HAP-1 (cell line): ENCODE measurements at regions not wholly inside any gene's neighbourhood (a gene's known extent, or its start where the extent isn't known, plus 50 kb on each side); places are given as distances from the start of the nearest gene placed in this dataset.
"Not testable (repeated sequence)": the region's sequence is repeated elsewhere in the genome, so short reads cannot be mapped to it uniquely, and the experiment has no call there.

ENCODE experiments used
- DNase-seq, 2 experiments: peaks; one replicate each; pipeline ENCODE4 v3.0.0-alpha.2; 2016 to 2020; ENCODE audit warnings: low spot score in 2 of 2
- H3K27me3 ChIP-seq: fragments of 250-450 bp; sonication (Bioruptor Pico); 2 replicates; pipeline ENCODE4 v1.5.1; 2020; ENCODE audit warnings: low read depth, mild to moderate bottlenecking, moderate library complexity
- H3K36me3 ChIP-seq: fragments of 250-450 bp; sonication (Bioruptor Pico); replicated peaks from 2 replicates; pipeline ENCODE4 v1.5.1; 2020; ENCODE audit warnings: mild to moderate bottlenecking
- H3K4me1 ChIP-seq: fragments of 250-450 bp; sonication (Bioruptor Pico); 2 replicates; pipeline ENCODE4 v1.5.1; 2020; ENCODE audit warnings: mild to moderate bottlenecking
- H3K4me3 ChIP-seq: fragments of 250-450 bp; sonication (Bioruptor Pico); 2 replicates; pipeline ENCODE4 v1.5.1; 2020; ENCODE audit warnings: mild to moderate bottlenecking, moderate library complexity
- H3K9me3 ChIP-seq: fragments of 250-450 bp; sonication (Bioruptor Pico); 2 replicates; pipeline ENCODE4 v1.5.1; 2020; ENCODE audit warnings: mild to moderate bottlenecking, moderate library complexity
- in situ Hi-C: fragments of 300-500 bp; cut with MboI; formaldehyde crosslinking; loops from 3 replicates; pipeline ENCODE4 v1.14.3; 2020; ENCODE audit warnings: low sequenced_read_pairs, inconsistent platforms, mixed read lengths

DNA sequence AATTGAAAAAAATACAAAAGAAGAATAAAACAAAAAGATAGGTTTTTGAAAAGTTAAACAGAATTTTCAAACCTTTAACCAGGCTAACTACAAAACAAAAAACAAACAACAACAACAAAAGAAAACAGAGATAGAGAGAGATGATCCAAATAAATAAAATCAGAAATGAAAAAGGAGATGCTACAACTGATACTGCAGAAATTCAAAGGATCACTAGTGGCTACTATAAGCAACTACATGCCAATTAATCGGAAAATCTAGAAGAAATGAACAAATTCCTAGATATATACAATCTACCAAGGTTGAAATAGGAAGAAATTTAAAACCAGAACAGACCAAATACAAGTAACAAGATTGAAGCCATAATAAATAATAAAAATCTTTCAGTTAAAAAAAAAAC is 326.8 kb upstream of the VSTM2A start:
- no peak overlapping the region for H3K4me3 ChIP-seq
- in situ Hi-C loops = loop anchor here (10.0 kb wide), 1 partner anchor 79 kb away; no protein-coding TSS in a partner anchor
- no peaks in the 10 kb centered on the region for H3K27me3 ChIP-seq
- H3K36me3 ChIP-seq = no peaks in the 10 kb centered on the region
- H3K4me1 ChIP-seq = no peaks in the 10 kb centered on the region
- H3K9me3 ChIP-seq = no peaks in the 10 kb centered on the region
- no peak for DNase-seq

DNA sequence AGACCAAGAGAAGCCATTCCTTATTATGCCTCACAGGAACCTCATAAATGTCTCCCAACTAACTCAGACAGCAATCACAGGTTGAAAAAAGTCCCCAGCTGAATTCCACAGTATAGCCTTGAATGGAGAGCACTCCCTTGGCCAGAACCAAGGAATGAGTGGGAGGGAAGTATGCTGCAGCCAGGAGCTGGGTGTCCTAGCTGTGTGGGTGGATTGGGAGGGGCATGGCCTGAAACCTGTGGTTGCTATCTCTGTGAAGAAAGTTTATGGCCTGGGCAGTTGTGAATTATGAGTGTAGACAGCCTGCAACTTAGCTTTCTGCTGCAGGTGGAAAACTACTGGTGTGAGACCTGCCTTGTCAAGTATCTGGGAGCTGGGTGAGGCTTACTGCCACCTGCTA is 316.1 kb upstream of the VSTM2A start:
- H3K27me3 ChIP-seq, in situ Hi-C loops, H3K9me3 ChIP-seq, DNase-seq, H3K4me3 ChIP-seq, H3K36me3 ChIP-seq, H3K4me1 ChIP-seq: not testable (repeated sequence)

DNA sequence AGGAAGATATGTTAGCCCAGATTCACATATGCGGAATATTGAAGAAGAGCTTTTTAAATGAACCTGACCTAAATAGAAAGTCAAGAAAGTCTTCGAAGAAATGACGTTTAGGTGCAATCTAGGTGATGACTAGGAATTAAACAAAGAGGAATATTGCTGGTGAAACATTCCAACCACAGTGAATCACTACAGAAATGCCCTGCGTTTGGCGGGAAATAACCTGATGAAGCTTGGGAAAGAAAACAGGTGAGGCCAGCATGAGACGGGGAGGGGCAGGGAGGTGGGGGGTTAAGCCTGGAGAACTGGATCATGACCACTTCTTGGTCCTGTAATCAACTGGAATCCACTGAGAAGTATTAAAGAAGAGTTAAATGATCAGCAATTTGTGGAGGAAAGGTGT is 299.4 kb upstream of the VSTM2A start:
- no peak for DNase-seq
- H3K4me1 ChIP-seq = no peaks in the 10 kb centered on the region
- in situ Hi-C loops = no loop called here
- H3K9me3 ChIP-seq = no peaks in the 10 kb centered on the region
- H3K4me3 ChIP-seq = no peak overlapping the region
- H3K27me3 ChIP-seq = no peaks in the 10 kb centered on the region
- H3K36me3 ChIP-seq = no peaks in the 10 kb centered on the region

DNA sequence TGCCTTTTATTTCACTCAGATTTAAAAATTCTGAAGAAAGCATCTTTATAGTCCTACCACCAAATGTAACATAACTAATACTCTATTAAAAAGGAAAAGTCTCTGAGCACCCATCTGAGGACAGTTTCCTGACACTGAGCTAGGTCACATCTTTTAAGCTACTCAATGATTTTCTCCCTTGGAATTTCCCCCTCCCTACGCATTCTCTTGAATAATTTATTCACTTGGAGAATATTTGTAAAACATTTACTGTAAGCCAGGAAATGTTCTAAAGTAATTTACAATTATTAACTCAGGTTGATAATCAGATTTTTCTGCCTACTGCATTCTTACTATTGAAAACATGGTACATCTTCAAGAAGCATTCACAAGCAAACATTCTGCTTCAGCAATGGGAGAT is 297.2 kb upstream of the VSTM2A start:
- no peak for DNase-seq
- in situ Hi-C loops = no loop called here
- H3K4me3 ChIP-seq = no peak overlapping the region
- no peaks in the 10 kb centered on the region for H3K4me1 ChIP-seq
- H3K9me3 ChIP-seq = no peaks in the 10 kb centered on the region
- no peaks in the 10 kb centered on the region for H3K27me3 ChIP-seq
- no peaks in the 10 kb centered on the region for H3K36me3 ChIP-seq

DNA sequence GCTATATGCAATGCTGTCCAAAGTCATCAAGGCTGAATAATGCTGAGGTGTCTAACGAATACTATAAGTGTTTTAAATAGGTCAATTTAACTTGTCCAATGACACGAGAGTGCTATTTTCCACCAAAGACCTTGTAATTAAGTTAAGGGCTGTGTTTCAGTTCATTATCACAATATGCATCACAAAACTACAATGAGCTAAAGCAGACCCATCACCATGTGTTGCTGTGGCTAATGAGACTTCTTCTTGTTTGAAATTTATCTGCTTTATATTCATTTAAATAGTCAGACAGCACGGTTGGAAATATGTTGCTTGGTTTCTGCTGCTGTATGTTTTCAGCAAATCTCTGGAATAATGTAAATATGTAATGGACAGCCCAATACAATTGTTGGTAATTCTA is 292.5 kb upstream of the VSTM2A start:
- Histone ChIP-seq H3K4me3 (no peak overlapping the region), H3K9me3 (no peaks in the 10 kb centered on the region), H3K36me3 (no peaks in the 10 kb centered on the region), H3K4me1 (no peaks in the 10 kb centered on the region), H3K27me3 (no peaks in the 10 kb centered on the region)
- in situ Hi-C loops = no loop called here
- no peak for DNase-seq

DNA sequence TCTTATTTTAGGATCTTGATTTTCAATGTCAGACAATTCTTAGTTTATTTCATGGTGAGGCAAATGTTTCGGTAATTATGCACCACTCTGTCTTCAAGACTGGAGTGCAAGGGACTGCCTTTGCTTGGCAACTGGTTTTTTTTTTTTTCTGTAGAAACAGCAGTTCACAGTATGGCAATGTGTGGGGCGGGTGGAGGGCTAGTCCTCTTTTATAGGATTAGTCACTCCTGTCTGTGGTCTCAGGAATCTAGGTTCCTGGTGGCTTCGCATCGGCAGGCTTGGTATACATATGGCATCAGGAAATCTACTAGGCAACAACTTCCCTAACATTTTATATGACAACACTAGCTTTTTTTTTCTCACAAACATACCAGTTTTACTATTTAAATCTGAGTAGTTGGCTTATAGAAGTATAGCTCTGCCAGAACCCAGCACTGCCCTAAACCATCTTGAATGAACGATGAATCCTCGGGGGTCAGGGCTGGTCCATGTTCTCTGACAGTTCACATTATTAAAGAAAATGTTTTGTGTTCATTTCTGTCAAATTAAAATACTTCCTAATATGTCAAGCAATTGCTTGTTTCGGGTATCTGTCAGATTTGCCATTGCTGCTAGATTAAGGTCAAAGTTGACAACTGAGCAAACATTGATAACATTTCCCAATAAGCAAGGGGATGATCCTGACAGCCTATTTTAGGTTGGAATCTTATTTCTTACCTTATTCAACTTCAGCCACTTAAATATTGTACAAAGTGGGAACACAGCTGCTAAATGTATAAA is 289.7 kb upstream of the VSTM2A start:
- in situ Hi-C loops = no loop called here
- DNase-seq = no peak
- Histone ChIP-seq H3K36me3 (no peaks in the 10 kb centered on the region), H3K27me3 (no peaks in the 10 kb centered on the region), H3K4me1 (no peaks in the 10 kb centered on the region), H3K9me3 (no peaks in the 10 kb centered on the region), H3K4me3 (no peak overlapping the region)

DNA sequence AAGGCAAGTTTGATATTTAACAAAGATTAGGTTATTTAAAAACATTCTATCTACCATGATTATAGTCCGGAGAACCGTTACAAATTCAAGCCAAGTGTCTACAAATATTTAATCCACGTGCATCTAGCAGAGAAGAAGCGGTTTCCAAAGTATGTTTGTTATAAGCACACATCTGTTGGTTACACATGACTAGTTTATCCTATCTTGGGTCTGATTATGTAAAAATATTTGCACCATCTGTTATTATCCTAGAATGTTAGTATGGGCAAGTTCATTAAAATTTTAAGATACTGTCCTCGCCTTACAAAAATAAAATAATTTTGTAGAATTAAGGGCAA is 289.2 kb upstream of the VSTM2A start:
- in situ Hi-C loops = no loop called here

DNA sequence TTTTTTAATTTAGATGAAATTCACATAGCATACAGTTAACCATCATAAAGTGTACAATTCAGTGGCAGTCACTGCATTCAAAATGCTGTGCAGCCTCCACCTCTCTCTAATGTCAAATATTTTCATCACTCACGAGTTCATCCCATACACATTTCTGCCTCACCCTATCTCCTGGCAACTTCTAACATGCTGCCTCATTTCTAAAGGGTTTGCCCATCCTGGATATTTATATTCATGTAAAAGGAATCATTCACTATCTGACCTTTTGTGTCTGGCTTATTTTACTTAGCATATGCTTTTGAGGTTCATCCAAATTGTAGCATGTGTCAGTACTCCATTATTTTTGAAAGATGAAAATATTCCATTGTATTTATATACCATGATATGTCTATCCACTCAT is 286.9 kb upstream of the VSTM2A start:
- in situ Hi-C loops = no loop called here
- no peaks in the 10 kb centered on the region for H3K4me1 ChIP-seq
- H3K36me3 ChIP-seq = no peaks in the 10 kb centered on the region
- no peak overlapping the region for H3K4me3 ChIP-seq
- H3K27me3 ChIP-seq = no peaks in the 10 kb centered on the region
- no peaks in the 10 kb centered on the region for H3K9me3 ChIP-seq
- no peak for DNase-seq

More for the DNA sequence above, 289.2 kb upstream of the VSTM2A start:
- no peaks in the 10 kb centered on the region for H3K36me3 ChIP-seq
- no peaks in the 10 kb centered on the region for H3K4me1 ChIP-seq
- H3K27me3 ChIP-seq = no peaks in the 10 kb centered on the region
- no peaks in the 10 kb centered on the region for H3K9me3 ChIP-seq
- no peak for DNase-seq
- H3K4me3 ChIP-seq = no peak overlapping the region

DNA sequence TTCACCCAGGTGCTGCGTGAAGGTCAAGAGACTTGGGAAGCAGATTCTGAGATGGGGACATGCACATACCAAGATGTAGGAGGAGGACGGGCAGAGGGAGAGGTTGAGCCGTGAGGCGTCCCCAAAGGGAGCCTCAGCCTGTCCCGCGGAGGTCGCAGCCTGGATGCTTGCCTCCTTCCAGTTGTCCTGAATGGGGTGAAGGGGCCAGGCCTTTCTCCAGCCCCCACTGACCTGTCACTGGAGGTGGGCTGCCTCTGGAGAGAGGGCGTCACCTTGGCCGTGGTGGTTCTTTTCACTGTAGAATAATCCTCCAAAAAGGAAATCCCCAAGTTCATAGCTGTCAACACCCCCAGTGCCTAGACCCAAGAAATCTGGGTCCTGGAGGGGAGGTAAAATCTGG is 283.0 kb upstream of the VSTM2A start:
- no peak overlapping the region for H3K4me3 ChIP-seq
- DNase-seq = no peak
- no peaks in the 10 kb centered on the region for H3K27me3 ChIP-seq
- in situ Hi-C loops = no loop called here
- H3K9me3 ChIP-seq = no peaks in the 10 kb centered on the region
- no peaks in the 10 kb centered on the region for H3K36me3 ChIP-seq
- H3K4me1 ChIP-seq = no peaks in the 10 kb centered on the region

DNA sequence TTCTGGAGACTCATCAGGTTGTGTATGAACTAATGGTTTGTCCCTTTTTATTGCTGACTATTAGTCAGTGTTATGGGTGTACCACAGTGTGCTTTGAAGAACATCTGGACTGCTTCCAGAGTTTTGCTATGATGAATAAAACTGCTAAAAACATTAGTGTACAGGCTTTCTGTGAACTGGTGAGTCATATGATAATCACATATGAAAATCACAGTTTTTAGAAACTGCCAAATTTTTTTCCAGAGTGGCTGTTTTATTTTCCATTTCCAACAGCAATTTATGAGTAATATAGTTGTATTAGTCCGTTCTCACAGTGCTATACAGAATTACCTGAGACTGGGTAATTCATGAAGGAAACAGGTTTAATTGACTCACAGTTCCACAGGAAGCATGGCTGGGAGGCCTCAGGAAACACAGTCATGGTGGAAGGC is 281.2 kb upstream of the VSTM2A start:
- no peaks in the 10 kb centered on the region for H3K27me3 ChIP-seq
- DNase-seq = no peak
- H3K9me3 ChIP-seq = no peaks in the 10 kb centered on the region
- H3K36me3 ChIP-seq = no peaks in the 10 kb centered on the region
- H3K4me3 ChIP-seq = no peak overlapping the region
- in situ Hi-C loops = no loop called here
- no peaks in the 10 kb centered on the region for H3K4me1 ChIP-seq

DNA sequence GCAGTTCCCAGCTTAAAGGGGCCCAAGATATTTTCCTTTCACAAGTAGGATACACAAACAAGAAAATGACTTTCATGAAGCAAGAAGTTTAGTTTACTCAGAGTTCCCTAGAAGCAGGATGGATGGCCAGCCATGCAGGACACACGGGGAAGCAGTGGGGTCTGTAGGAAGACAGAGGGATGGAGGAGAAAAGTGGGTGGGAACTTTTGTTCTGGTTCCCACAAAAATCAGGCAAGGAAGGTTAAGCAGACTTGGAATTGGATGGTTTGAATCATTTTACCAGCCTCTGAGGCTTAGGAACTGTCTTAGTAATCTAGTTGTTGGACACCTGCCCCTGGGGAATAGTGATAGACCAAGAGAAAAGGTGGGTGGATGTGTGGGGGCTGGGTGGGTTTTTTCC is 263.3 kb upstream of the VSTM2A start:
- in situ Hi-C loops = no loop called here
- no peaks in the 10 kb centered on the region for H3K9me3 ChIP-seq

DNA sequence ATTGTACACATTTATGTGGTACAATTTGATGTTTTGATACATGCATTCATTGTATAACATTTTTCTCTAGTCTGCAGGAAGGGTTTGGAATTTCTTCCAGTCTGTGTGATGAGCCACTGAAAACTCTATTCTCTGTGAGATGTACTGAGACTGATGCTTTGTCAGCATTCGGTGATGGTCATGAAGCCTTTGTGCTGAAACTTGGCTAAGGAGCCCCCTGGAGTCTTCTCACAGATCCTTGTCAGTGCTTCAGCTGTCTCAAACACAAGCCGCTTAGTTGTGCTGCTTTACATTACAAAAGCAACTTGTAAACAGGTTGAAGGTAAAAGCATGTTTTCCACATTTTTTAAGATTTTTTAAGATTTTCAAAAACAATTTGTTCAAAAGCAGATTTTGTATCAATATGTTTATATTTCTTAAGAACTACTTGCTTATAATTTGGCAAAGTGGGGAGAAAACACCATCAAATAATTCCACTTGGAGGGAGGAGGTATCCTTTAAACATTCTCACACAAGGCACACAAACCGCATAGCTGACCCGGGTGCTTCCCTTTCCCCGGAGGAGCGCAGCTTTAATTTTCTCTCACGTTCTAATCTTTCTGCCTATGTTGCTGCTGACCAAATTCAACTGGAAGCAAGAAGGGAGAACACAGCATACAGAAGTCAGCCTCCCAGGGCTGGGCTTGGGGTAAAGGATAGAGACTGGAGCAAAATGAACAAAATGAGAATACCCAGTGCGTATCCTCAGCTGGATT is 249.8 kb upstream of the VSTM2A start:
- no peak overlapping the region for H3K4me3 ChIP-seq
- in situ Hi-C loops = loop anchor here (10.0 kb wide), 1 partner anchor 78 kb away; no protein-coding TSS in a partner anchor
- H3K36me3 ChIP-seq = no peaks in the 10 kb centered on the region
- H3K9me3 ChIP-seq = no peaks in the 10 kb centered on the region
- no peak for DNase-seq
- H3K27me3 ChIP-seq = no peaks in the 10 kb centered on the region
- no peaks in the 10 kb centered on the region for H3K4me1 ChIP-seq

More for the DNA sequence above, 263.3 kb upstream of the VSTM2A start:
- Histone ChIP-seq H3K4me3 (no peak overlapping the region), H3K27me3 (no peaks in the 10 kb centered on the region), H3K4me1 (no peaks in the 10 kb centered on the region), H3K36me3 (no peaks in the 10 kb centered on the region)
- DNase-seq = no peak

DNA sequence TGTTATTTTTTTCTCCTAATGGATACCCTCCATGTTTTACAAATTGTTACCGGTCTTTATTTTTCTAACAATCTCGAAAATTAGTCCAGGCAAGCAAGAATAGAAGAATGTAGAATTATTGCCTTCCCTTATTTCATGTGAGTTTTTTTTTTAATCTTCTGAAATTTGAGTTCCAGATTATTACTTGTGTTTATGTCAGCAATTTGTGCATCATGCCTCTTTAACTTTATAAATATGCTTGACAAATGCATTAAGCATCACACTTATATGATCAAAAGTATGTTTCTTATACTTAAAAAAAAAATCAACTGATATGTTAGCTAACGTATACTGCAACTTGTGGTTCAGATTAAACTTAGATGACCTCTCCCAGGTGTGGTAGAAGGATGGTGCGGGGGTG is 242.7 kb upstream of the VSTM2A start:
- no peak for DNase-seq
- in situ Hi-C loops = loop anchor here (10.0 kb wide), 1 partner anchor 85 kb away; no protein-coding TSS in a partner anchor
- Histone ChIP-seq H3K4me3 (no peak overlapping the region), H3K4me1 (no peaks in the 10 kb centered on the region), H3K27me3 (no peaks in the 10 kb centered on the region), H3K9me3 (no peaks in the 10 kb centered on the region), H3K36me3 (no peaks in the 10 kb centered on the region)

DNA sequence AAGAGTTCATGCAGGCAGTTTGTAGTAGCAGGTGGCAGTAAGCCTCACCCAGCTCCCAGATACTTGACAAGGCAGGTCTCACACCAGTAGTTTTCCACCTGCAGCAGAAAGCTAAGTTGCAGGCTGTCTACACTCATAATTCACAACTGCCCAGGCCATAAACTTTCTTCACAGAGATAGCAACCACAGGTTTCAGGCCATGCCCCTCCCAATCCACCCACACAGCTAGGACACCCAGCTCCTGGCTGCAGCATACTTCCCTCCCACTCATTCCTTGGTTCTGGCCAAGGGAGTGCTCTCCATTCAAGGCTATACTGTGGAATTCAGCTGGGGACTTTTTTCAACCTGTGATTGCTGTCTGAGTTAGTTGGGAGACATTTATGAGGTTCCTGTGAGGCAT is 226.2 kb upstream of the VSTM2A start:
- H3K4me3 ChIP-seq, DNase-seq, H3K27me3 ChIP-seq, H3K36me3 ChIP-seq, in situ Hi-C loops, H3K4me1 ChIP-seq, H3K9me3 ChIP-seq: not testable (repeated sequence)
